A673 (cell line): ENCODE measurements at regions not wholly inside any gene's neighbourhood (a gene's known extent, or its start where the extent isn't known, plus 50 kb on each side); places are given as distances from the start of the nearest gene placed in this dataset.

ENCODE experiments used
- BruUV-seq: library from RNA; stranded (reverse); fragments of 400-500 nt; replicated peaks from 2 replicates; lab custom pipeline; 2021; lab: Mats Ljungman, UMichigan
- CTCF ChIA-PET: fragments of 300-600 bp; sonication (Branson Sonifier 250); formaldehyde crosslinking; loops from one replicate; lab custom pipeline; 2022; ENCODE audit warnings: antibody characterized with exemption; lab: Charles Lee
- POLR2A ChIA-PET: fragments of 300-600 bp; sonication (Branson Sonifier 250); formaldehyde crosslinking; loops from one replicate; lab custom pipeline; 2022; ENCODE audit warnings: antibody characterized with exemption; ENCODE audit not compliant: low non-redundant PET; lab: Charles Lee
- DNase-seq: peaks from one replicate; pipeline ENCODE4 v3.0.0-alpha.2; 2015; ENCODE audit warnings: low spot score
- H3K27ac ChIP-seq: fragments of 200-600 bp; sonication (generic); 2 replicates; pipeline ENCODE4 v1.5.1; 2016; ENCODE audit warnings: mixed run types, low read depth, mild to moderate bottlenecking, mixed read lengths, antibody characterized with exemption, low read length; ENCODE audit not compliant: poor library complexity, severe bottlenecking
- H3K27me3 ChIP-seq: fragments of 200-600 bp; sonication (generic); replicated peaks from 2 replicates; pipeline ENCODE4 v1.6.1; 2017; ENCODE audit warnings: mixed run types, low read depth, mild to moderate bottlenecking, mixed read lengths, antibody characterized with exemption, low read length; ENCODE audit not compliant: insufficient read depth, poor library complexity
- H3K36me3 ChIP-seq: fragments of 200-600 bp; sonication (generic); 2 replicates; pipeline ENCODE4 v1.6.1; 2016; ENCODE audit warnings: mixed run types, mild to moderate bottlenecking, mixed read lengths, antibody characterized with exemption, low read length; ENCODE audit not compliant: insufficient read depth, poor library complexity, severe bottlenecking
- H3K4me1 ChIP-seq: fragments of 200-600 bp; sonication (generic); 2 replicates; pipeline ENCODE4 v1.6.1; 2017; ENCODE audit warnings: mixed run types, mild to moderate bottlenecking, mixed read lengths, antibody characterized with exemption, low read length; ENCODE audit not compliant: insufficient read depth, poor library complexity, severe bottlenecking
- H3K4me3 ChIP-seq: fragments of 200-600 bp; sonication (generic); 2 replicates; pipeline ENCODE4 v1.5.1; 2016; ENCODE audit warnings: low read depth, mixed run types, mild to moderate bottlenecking, mixed read lengths, low read length; ENCODE audit not compliant: poor library complexity, severe bottlenecking
- H3K9me3 ChIP-seq: fragments of 200-600 bp; sonication (generic); 2 replicates; pipeline ENCODE4 v1.6.1; 2016; ENCODE audit warnings: mixed run types, low read depth, mild to moderate bottlenecking, mixed read lengths, antibody characterized with exemption, low read length; ENCODE audit not compliant: poor library complexity, severe bottlenecking
- CTCF ChIP-seq: fragments of 300-800, 200-600 bp; sonication (generic); conservative IDR thresholded peaks from 2 replicates; pipeline ENCODE4 v1.5.1; 2017; ENCODE audit warnings: low read depth, mild to moderate bottlenecking, antibody characterized with exemption, low read length, moderate library complexity, mixed read lengths
- EZH2 ChIP-seq: fragments of 200-600 bp; sonication (generic); IDR thresholded peaks from 2 replicates; pipeline ENCODE4 v1.6.1; 2017; ENCODE audit warnings: borderline replicate concordance, low read depth, mild to moderate bottlenecking, mixed read lengths, antibody characterized with exemption, low read length; ENCODE audit not compliant: poor library complexity, severe bottlenecking
- intact Hi-C: fragments of 100-400 bp; cut with micrococcal nuclease; formaldehyde crosslinking; loops from one replicate; pipeline ENCODE4 v1.10.0; 2022; ENCODE audit not compliant: unreplicated experiment

- DNase-seq = no peak
- H3K27me3 ChIP-seq = no peaks in the 10 kb centered on the region
- no peaks in the 10 kb centered on the region for H3K4me1 ChIP-seq
- no peak for TF ChIP-seq EZH2
- TF ChIP-seq CTCF = no peak
- no peak overlapping the region for H3K4me3 ChIP-seq
- no peaks in the 10 kb centered on the region for H3K9me3 ChIP-seq
- ChIA-PET CTCF (no interaction called here), POLR2A (no interaction called here)
- no peak overlapping the region for H3K27ac ChIP-seq
- intact Hi-C loops = no loop called here
- no peaks in the 10 kb centered on the region for H3K36me3 ChIP-seq
- BruUV-seq = no TSS peak
These were observed 107.8 kb upstream of the PRLR start for GRCh38 chr5:35338157-35338453.

GRCh38 chr5:35337340-35338156, 107.3 kb upstream of the PRLR start:
- CTCF ChIA-PET = no interaction called here
- intact Hi-C loops = no loop called here

GRCh38 chr5:35336230-35336629, 105.9 kb upstream of the PRLR start:
- no peak for DNase-seq
- no peaks in the 10 kb centered on the region for H3K36me3 ChIP-seq
- intact Hi-C loops = no loop called here
- no TSS peak for BruUV-seq
- H3K27me3 ChIP-seq = no peaks in the 10 kb centered on the region
- H3K27ac ChIP-seq = no peak overlapping the region
- ChIA-PET CTCF (no interaction called here), POLR2A (no interaction called here)
- H3K4me3 ChIP-seq = no peak overlapping the region
- TF ChIP-seq EZH2 = no peak
- no peak for TF ChIP-seq CTCF
- no peaks in the 10 kb centered on the region for H3K4me1 ChIP-seq
- no peaks in the 10 kb centered on the region for H3K9me3 ChIP-seq

More at GRCh38 chr5:35337340-35338156, 107.3 kb upstream of the PRLR start:
- Histone ChIP-seq H3K36me3 (no peaks in the 10 kb centered on the region), H3K4me3 (no peak overlapping the region), H3K4me1 (no peaks in the 10 kb centered on the region), H3K27ac (no peak overlapping the region), H3K27me3 (no peaks in the 10 kb centered on the region), H3K9me3 (no peaks in the 10 kb centered on the region)
- POLR2A ChIA-PET = no interaction called here
- no peak for DNase-seq
- TF ChIP-seq EZH2 (no peak), CTCF (no peak)
- no TSS peak for BruUV-seq
